PC-3 (cell line): ENCODE measurements at regions not wholly inside any gene's neighbourhood (a gene's known extent, or its start where the extent isn't known, plus 50 kb on each side); places are given as distances from the start of the nearest gene placed in this dataset.

Experiments
- EZH2phosphoT487 ChIP-seq: fragments of 300-600 bp; sonication (generic); IDR thresholded peaks from 2 replicates; pipeline ENCODE4 v1.6.1; 2018; ENCODE audit warnings: mild to moderate bottlenecking, antibody characterized with exemption, low read length, borderline replicate concordance
- TF ChIP-seq, protein P1 (sequence below): fragments of 300-600 bp; sonication (generic); conservative IDR thresholded peaks from 2 replicates; pipeline ENCODE4 v1.5.1; 2017; ENCODE audit warnings: antibody characterized with exemption, low read depth, mild to moderate bottlenecking, low read length

DNA sequence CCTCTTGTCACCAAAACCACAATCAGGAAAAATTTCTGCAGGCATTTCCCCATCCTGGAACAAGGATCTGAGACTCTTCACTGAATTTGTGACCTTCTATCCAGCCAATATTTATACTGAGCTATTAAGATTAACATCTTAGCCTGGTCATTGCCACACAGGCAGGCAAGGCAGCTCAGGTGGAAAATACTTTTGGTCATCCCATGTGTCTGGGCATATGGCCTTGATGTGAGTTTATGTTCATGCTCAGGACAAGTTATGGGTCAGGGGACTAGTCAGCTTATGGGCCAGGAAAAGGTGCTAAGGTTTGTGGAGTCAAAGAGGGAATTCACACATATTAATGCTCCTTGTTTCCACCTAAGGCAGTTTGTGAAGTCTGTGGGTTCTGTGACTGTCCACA is 124.3 kb upstream of the TOP3B start:
- TF ChIP-seq, protein P1, sequence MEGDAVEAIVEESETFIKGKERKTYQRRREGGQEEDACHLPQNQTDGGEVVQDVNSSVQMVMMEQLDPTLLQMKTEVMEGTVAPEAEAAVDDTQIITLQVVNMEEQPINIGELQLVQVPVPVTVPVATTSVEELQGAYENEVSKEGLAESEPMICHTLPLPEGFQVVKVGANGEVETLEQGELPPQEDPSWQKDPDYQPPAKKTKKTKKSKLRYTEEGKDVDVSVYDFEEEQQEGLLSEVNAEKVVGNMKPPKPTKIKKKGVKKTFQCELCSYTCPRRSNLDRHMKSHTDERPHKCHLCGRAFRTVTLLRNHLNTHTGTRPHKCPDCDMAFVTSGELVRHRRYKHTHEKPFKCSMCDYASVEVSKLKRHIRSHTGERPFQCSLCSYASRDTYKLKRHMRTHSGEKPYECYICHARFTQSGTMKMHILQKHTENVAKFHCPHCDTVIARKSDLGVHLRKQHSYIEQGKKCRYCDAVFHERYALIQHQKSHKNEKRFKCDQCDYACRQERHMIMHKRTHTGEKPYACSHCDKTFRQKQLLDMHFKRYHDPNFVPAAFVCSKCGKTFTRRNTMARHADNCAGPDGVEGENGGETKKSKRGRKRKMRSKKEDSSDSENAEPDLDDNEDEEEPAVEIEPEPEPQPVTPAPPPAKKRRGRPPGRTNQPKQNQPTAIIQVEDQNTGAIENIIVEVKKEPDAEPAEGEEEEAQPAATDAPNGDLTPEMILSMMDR: no peak
- TF ChIP-seq EZH2phosphoT487: no peak
